Astrocyte (in vitro differentiated cells and primary cell): ENCODE measurements at regions not wholly inside any gene's neighbourhood (a gene's known extent, or its start where the extent isn't known, plus 50 kb on each side); places are given as distances from the start of the nearest gene placed in this dataset.

ENCODE experiments used
- DNase-seq: peaks from one replicate; pipeline ENCODE4 v3.0.0-alpha.2; 2010; ENCODE audit warnings: low read depth
- FAIRE-seq: peaks from 2 replicates; lab custom pipeline; 2011; peaks lifted over from hg19 to GRCh38; lab: Jason Lieb, UNC
- H2AFZ ChIP-seq: 2 replicates; pipeline ENCODE4 v1.6.0; 2012; ENCODE audit warnings: low read depth, low read length, inconsistent platforms
- H3K27ac ChIP-seq: 2 replicates; pipeline ENCODE4 v1.5.1; 2011; ENCODE audit warnings: low read depth, low read length, inconsistent platforms
- H3K27me3 ChIP-seq: 2 replicates; pipeline ENCODE4 v1.6.0; 2011; ENCODE audit warnings: low read length, inconsistent platforms; ENCODE audit not compliant: insufficient read depth
- H3K36me3 ChIP-seq: 2 replicates; pipeline ENCODE4 v1.5.1; 2011; ENCODE audit warnings: low read length, inconsistent platforms; ENCODE audit not compliant: insufficient read depth
- H3K4me1 ChIP-seq: 2 replicates; pipeline ENCODE4 v1.5.1; 2011; ENCODE audit warnings: low read length, inconsistent platforms; ENCODE audit not compliant: insufficient read depth
- H3K4me2 ChIP-seq: 2 replicates; pipeline ENCODE4 v1.6.0; 2012; ENCODE audit warnings: low read length, inconsistent platforms
- H3K4me3 ChIP-seq: 2 replicates; pipeline ENCODE4 v1.5.1; 2011; ENCODE audit warnings: low read depth, mild to moderate bottlenecking, low read length, inconsistent platforms; ENCODE audit not compliant: insufficient read depth
- H3K79me2 ChIP-seq: 2 replicates; pipeline ENCODE4 v1.6.0; 2012; ENCODE audit warnings: mild to moderate bottlenecking, low read length, inconsistent platforms; ENCODE audit not compliant: insufficient read depth
- H3K9ac ChIP-seq: 2 replicates; pipeline ENCODE4 v1.6.0; 2012; ENCODE audit warnings: mild to moderate bottlenecking, low read length, inconsistent platforms
- H3K9me3 ChIP-seq: 2 replicates; pipeline ENCODE4 v1.5.1; 2012; ENCODE audit warnings: low read depth, mild to moderate bottlenecking, low read length, inconsistent platforms; ENCODE audit not compliant: insufficient read depth
- H4K20me1 ChIP-seq: 2 replicates; pipeline ENCODE4 v1.6.0; 2012; ENCODE audit warnings: low read length, inconsistent platforms; ENCODE audit not compliant: insufficient read depth
- H3K27ac Mint-ChIP-seq: one replicate; pipeline ENCODE4 v1.8.0; 2021; ENCODE audit warnings: mild to moderate bottlenecking, mixed read lengths; ENCODE audit not compliant: unreplicated experiment
- H3K27me3 Mint-ChIP-seq: one replicate; pipeline ENCODE4 v1.8.0; 2021; ENCODE audit warnings: low read depth, mixed read lengths; ENCODE audit not compliant: unreplicated experiment
- H3K36me3 Mint-ChIP-seq: one replicate; pipeline ENCODE4 v1.8.0; 2021; ENCODE audit warnings: low read depth, mixed read lengths; ENCODE audit not compliant: unreplicated experiment
- H3K4me1 Mint-ChIP-seq: one replicate; pipeline ENCODE4 v1.8.0; 2021; ENCODE audit warnings: low read depth, mixed read lengths; ENCODE audit not compliant: unreplicated experiment
- H3K4me3 Mint-ChIP-seq: one replicate; pipeline ENCODE4 v1.8.0; 2021; ENCODE audit warnings: mild to moderate bottlenecking, moderate library complexity, mixed read lengths; ENCODE audit not compliant: unreplicated experiment
- H3K9me3 Mint-ChIP-seq: one replicate; pipeline ENCODE4 v1.8.0; 2021; ENCODE audit warnings: mild to moderate bottlenecking, mixed read lengths; ENCODE audit not compliant: unreplicated experiment
- CTCF ChIP-seq: IDR thresholded peaks from 2 replicates; pipeline ENCODE4 v1.5.1; 2011; ENCODE audit warnings: low read depth, mild to moderate bottlenecking, inconsistent platforms, low read length, moderate library complexity; ENCODE audit not compliant: insufficient read depth
- EZH2 ChIP-seq: IDR thresholded peaks from 2 replicates; pipeline ENCODE4 v1.6.1; 2012; ENCODE audit warnings: mild to moderate bottlenecking, low read length, inconsistent platforms; ENCODE audit not compliant: insufficient read depth

DNA sequence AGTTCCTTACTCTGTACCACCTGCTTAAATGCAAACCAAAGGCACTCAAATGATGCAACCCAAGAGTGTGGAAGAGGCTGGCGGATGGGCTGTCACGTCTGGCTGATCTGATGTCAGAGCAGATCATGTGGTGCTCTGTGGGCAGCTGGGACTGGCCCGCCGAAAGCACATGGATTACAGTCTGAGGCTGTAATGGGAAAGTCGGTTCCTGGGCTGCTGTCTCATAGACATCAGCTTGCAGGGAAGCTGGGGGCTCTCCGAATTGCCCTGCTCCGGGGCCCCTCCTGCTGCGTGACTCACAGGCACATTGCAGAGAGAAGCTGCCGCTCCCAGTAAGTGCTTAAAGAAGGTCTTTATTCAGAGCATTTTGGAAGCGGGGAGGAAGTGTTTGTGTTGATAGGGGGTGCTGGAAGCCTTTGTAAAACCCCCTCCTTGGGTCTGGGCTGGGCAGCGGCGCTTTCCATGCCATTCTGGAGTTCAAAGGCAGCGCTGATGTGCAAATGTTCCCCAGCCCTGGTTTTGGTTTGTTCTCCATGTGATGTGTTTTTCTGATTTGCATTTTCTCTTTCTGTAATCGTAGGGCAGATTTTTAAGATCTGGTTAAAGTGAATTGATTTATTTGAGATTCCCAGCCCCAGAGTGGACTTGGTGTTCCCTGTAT is 181.1 kb downstream of the LARP7 start:
- H3K27ac Mint-ChIP-seq, result peak overlapping the region; percentile 100
- no peaks in the 10 kb centered on the region for H3K27me3 ChIP-seq
- no peaks in the 10 kb centered on the region for H3K9me3 Mint-ChIP-seq
- peak overlapping the region; percentile 92 for H3K4me2 ChIP-seq
- H3K4me3 ChIP-seq, result peak overlapping the region; percentile 73
- no peaks in the 10 kb centered on the region for H3K36me3 ChIP-seq
- H3K27ac ChIP-seq, result peak overlapping the region; percentile 46
- peak overlapping the region; percentile 73 for H2AFZ ChIP-seq
- TF ChIP-seq CTCF (no peak), EZH2 (no peak)
- no peaks in the 10 kb centered on the region for H3K36me3 Mint-ChIP-seq
- H3K9ac ChIP-seq, result peak overlapping the region; percentile 83
- H3K4me1 ChIP-seq, result peaks cover 5% of the 10 kb centered on the region
- peak overlapping the region; percentile 99 for H3K4me3 Mint-ChIP-seq
- H3K79me2 ChIP-seq, result no peaks in the 10 kb centered on the region
- peak; percentile 86 for DNase-seq
- no peak for FAIRE-seq
- no peaks in the 10 kb centered on the region for H4K20me1 ChIP-seq
- no peaks in the 10 kb centered on the region for H3K9me3 ChIP-seq
- H3K4me1 Mint-ChIP-seq, result peaks cover 24% of the 10 kb centered on the region
- no peaks in the 10 kb centered on the region for H3K27me3 Mint-ChIP-seq

DNA sequence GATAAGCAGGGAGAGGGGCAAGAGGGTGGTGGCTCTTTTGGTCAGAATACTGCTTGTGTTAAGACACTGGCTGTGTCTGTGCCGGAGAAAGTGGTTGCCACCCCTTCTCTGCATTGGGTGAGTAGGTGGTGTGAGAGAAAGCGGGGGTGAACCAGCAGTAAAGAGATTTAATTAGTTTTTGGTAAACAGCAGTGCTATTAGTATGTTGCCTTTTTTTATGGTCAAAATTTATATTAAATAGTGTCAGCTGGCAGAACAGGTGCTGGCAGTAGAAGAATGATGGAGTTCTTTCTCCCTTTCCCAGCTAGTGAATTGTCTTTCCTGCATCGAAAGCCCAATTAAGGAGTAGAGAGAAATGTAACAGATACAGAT is 181.6 kb downstream of the LARP7 start:
- peaks cover 24% of the 10 kb centered on the region for H3K4me1 Mint-ChIP-seq
- DNase-seq, result no peak
- TF ChIP-seq CTCF (no peak), EZH2 (no peak)
- peak overlapping the region; percentile 92 for H3K4me2 ChIP-seq
- no peaks in the 10 kb centered on the region for H3K27me3 ChIP-seq
- H3K9me3 ChIP-seq, result no peaks in the 10 kb centered on the region
- no peaks in the 10 kb centered on the region for H3K36me3 Mint-ChIP-seq
- H3K4me1 ChIP-seq, result peaks cover 5% of the 10 kb centered on the region
- H4K20me1 ChIP-seq, result no peaks in the 10 kb centered on the region
- no peaks in the 10 kb centered on the region for H3K9me3 Mint-ChIP-seq
- H3K9ac ChIP-seq, result peak overlapping the region; percentile 83
- no peak for FAIRE-seq
- H3K27ac ChIP-seq, result peak overlapping the region; percentile 46
- H2AFZ ChIP-seq, result peak overlapping the region; percentile 73
- peak overlapping the region; percentile 100 for H3K27ac Mint-ChIP-seq
- no peaks in the 10 kb centered on the region for H3K79me2 ChIP-seq
- H3K36me3 ChIP-seq, result no peaks in the 10 kb centered on the region
- H3K4me3 Mint-ChIP-seq, result peak overlapping the region; percentile 99
- H3K27me3 Mint-ChIP-seq, result no peaks in the 10 kb centered on the region
- H3K4me3 ChIP-seq, result peak overlapping the region; percentile 73

DNA sequence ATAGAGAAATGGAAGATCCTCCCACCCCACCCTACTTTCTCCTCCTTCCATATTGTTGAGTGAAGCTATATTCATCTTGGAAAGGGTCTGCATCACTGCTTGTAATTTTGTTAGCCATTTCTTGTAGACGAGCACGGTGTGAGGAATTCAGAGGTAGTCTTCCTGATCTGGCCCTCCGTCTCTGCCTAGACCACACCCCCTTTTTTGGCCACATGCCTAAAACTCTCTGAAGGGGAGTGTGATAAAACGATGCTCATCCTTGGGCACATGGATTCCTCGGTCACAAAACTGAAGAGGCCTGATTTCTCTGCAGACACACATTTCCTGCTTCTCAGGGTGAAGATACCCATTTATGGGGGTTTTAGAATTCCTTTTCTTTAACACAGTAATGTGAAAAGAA is 182.8 kb downstream of the LARP7 start:
- H3K9me3 ChIP-seq, result no peaks in the 10 kb centered on the region
- no peaks in the 10 kb centered on the region for H4K20me1 ChIP-seq
- Mint-ChIP-seq H3K36me3 (no peaks in the 10 kb centered on the region), H3K9me3 (no peaks in the 10 kb centered on the region), H3K27me3 (no peaks in the 10 kb centered on the region), H3K4me1 (peaks cover 18% of the 10 kb centered on the region), H3K4me3 (peak overlapping the region; percentile 99), H3K27ac (peak overlapping the region; percentile 22)
- H3K27me3 ChIP-seq, result no peaks in the 10 kb centered on the region
- H3K9ac ChIP-seq, result no peak overlapping the region
- H3K79me2 ChIP-seq, result no peaks in the 10 kb centered on the region
- H3K4me3 ChIP-seq, result no peak overlapping the region
- no peak for TF ChIP-seq EZH2
- TF ChIP-seq CTCF, result no peak
- FAIRE-seq (no peak), DNase-seq (no peak)
- no peak overlapping the region for H2AFZ ChIP-seq
- H3K4me2 ChIP-seq, result no peak overlapping the region
- no peaks in the 10 kb centered on the region for H3K36me3 ChIP-seq
- H3K4me1 ChIP-seq, result peaks cover 5% of the 10 kb centered on the region
- H3K27ac ChIP-seq, result no peak overlapping the region
